Activated naive CD4-positive, alpha-beta T cell treated with anti-CD3 and anti-CD28 coated beads, Interleukin-2, amount 50 U/mL, for 72 hours (primary cell): ENCODE measurements at regions not wholly inside any gene's neighbourhood (a gene's known extent, or its start where the extent isn't known, plus 50 kb on each side); places are given as distances from the start of the nearest gene placed in this dataset.
"Not testable (repeated sequence)": the region's sequence is repeated elsewhere in the genome, so short reads cannot be mapped to it uniquely, and the experiment has no call there.

Source experiments
- ATAC-seq, 2 donors: fragments of 150-1000 bp; cut with Tn5 transposase; 2 replicates each; pipeline ENCODE4 v1.10.0; 2021; ENCODE audit warnings: mild to moderate bottlenecking in 2 of 2, moderate library complexity in 2 of 2
- DNase-seq, 2 donors: peaks; one replicate each; pipeline ENCODE4 v3.0.0; 2021 to 2022; ENCODE audit warnings: low spot score in 2 of 2
- H3K27ac Mint-ChIP-seq, 2 donors: one replicate each; pipeline ENCODE4 v1.8.0; 2022; ENCODE audit warnings: mild to moderate bottlenecking in 2 of 2, mixed read lengths in 2 of 2
- H3K36me3 Mint-ChIP-seq, 2 donors: one replicate each; pipeline ENCODE4 v1.8.0; 2022; ENCODE audit warnings: mixed read lengths in 2 of 2
- H3K9me3 Mint-ChIP-seq, 2 donors: one replicate each; pipeline ENCODE4 v1.8.0; 2022; ENCODE audit warnings: mixed read lengths in 2 of 2

DNA sequence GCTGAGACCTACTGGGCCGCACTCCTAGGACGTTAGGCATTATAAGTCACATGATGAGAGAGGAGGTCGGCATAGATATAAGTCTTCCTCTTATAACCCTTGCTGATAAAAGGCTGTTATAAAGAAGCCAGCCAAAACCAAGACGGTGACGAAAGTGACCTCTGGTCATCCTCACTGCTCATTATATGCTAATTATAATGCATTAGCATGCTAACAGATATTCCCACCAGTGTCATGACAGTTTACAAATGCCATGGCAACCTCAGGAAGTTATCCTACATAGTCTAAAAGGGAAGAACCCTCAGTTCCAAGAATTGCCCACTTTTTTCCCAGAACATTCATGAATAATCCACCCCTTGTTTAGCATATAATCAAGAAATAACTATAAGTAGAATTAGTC is 222.4 kb downstream of the TLE1 start:
- no peak overlapping the region for H3K27ac Mint-ChIP-seq
- H3K9me3 Mint-ChIP-seq: no peaks in the 10 kb centered on the region
- DNase-seq: no peak
- no peak for ATAC-seq
- peaks cover 0 to 7% of the 10 kb centered on the region in 2 donors for H3K36me3 Mint-ChIP-seq

DNA sequence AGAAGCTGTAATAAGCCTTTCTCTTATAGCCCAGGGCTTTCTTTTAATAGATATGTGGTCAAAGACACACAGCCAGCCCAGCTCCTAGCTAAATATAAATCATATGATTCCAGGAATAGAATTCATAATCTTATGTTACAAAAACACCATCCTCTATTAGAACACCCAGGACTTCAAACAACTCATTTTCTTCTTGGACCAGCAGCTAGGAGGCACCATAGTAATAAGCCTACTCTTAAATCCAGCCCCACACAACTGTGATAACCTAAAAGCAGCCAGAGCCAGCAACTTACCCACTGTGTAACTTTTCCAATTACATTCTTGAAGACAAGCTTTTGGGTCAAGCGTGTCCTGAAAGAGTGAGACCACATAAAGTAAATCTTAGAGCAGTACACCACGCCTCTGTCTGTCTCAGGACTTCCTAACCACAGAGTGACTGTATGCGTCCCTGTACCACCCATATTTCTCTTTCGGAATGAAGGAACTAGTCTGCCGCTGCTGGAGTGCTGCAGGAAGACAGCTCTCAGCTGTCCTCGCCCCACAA is 223.8 kb downstream of the TLE1 start:
- DNase-seq (no peak), ATAC-seq (no peak)
- Mint-ChIP-seq H3K36me3 (peaks cover 0 to 7% of the 10 kb centered on the region in 2 donors), H3K9me3 (no peaks in the 10 kb centered on the region), H3K27ac (no peak overlapping the region)

- DNase-seq: no peak
- H3K27ac Mint-ChIP-seq: peak overlapping the region in 1 of 2 donors; percentile 36
- no peak for ATAC-seq
- H3K9me3 Mint-ChIP-seq: peaks cover 0 to 9% of the 10 kb centered on the region in 2 donors
- no peaks in the 10 kb centered on the region for H3K36me3 Mint-ChIP-seq
These were observed 226.5 kb downstream of the TLE1 start for GRCh38 chr9:81462801-81463200.

DNA sequence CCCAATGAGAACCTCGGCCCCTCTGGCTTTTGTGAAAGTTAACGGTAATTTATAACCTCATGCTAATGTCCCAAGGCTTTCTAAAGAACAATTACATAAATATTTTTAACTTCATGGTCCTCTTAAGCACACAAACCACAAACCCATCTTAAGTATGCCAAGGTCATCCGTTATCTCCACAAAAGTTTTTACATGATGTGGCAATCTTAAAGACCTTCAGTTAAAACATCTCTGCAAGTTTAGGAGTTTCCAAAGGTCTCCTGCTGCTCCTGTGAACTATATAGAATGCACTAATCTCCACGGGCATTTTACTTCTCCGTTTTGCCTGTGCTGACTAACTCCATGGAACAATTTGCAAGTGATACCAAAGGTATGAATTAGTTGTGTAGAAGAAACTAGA is 228.2 kb downstream of the TLE1 start:
- H3K27ac Mint-ChIP-seq: no peak overlapping the region
- H3K36me3 Mint-ChIP-seq: no peaks in the 10 kb centered on the region
- no peak for ATAC-seq
- no peak for DNase-seq
- H3K9me3 Mint-ChIP-seq: peaks cover 0 to 9% of the 10 kb centered on the region in 2 donors

- H3K9me3 Mint-ChIP-seq: peaks cover 0 to 9% of the 10 kb centered on the region in 2 donors
These were observed 228.7 kb downstream of the TLE1 start for GRCh38 chr9:81460693-81461092.

GRCh38 chr9:81459591-81459990 is 229.8 kb downstream of the TLE1 start:
- Mint-ChIP-seq H3K36me3 (no peaks in the 10 kb centered on the region), H3K9me3 (peaks cover 0 to 9% of the 10 kb centered on the region in 2 donors), H3K27ac (peak overlapping the region in 1 of 2 donors; percentile 18)
- ATAC-seq (no peak), DNase-seq (no peak)

More at GRCh38 chr9:81460693-81461092, 228.7 kb downstream of the TLE1 start:
- H3K27ac Mint-ChIP-seq: no peak overlapping the region
- DNase-seq (no peak), ATAC-seq (no peak)
- H3K36me3 Mint-ChIP-seq: no peaks in the 10 kb centered on the region

DNA sequence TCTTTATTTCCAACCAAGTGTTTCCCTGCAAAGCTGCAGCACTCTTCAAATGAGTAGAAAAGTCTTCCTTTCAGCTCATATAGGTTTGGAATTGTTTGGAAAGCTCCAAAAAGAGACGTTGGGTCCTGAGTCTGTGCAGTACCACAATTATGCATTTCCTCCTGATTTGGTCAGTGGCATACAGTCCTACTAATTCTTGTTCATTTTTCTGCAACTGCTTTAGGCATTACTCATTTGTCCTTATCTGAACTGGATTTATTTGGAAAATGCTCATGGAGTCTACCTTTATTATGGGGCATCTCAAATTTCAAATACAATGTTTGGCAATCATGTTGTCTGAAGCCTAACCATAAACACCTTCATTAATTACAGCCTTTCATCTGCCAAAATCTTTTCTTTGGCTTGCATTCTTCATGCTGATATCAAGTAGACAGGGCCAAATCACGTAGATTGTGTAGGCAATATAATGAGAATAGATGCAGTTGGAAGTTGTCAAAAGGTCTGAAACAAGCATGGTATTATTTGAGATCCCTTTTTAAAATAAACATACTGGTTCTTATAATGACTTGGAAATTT is 232.8 kb downstream of the TLE1 start:
- DNase-seq (no peak), ATAC-seq (no peak)
- H3K9me3 Mint-ChIP-seq: peaks cover 0 to 14% of the 10 kb centered on the region in 2 donors
- H3K36me3 Mint-ChIP-seq: no peaks in the 10 kb centered on the region
- H3K27ac Mint-ChIP-seq: no peak overlapping the region

DNA sequence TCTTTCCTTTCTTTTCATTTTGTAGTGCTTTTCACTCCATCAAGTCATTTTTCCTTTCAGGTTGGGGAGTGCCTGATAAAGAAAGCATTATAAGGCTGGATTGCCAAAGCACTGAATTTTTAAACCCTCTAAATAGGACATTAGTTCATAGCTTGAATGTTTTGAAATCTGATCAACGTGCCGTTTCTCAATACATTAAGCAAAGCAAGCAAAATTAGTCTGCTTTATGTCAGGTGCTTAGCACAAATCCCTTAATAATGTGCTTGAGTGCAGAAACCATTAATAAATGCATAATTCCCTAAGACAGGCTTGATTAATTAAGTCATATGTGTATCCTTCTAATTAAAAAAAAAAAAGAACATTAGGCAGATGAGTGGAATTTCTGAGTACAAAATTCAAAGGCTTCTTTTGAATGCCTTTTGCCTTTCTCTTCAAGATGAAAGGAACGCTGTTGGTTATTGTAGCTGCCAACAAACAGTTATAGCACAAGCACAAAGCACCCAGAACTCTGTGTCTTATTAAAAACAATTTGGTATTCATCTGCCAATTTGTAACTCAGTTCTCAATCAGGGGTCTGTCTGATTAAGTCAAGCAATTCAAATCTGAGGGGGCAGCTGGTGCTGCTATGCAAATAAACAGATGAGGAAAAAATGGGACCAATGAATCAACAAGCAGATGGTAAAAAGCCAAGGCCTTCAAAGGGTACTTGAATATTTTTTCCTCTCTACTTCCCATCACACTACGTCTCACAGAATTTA is 233.7 kb downstream of the TLE1 start:
- no peak for DNase-seq
- Mint-ChIP-seq H3K27ac (no peak overlapping the region), H3K9me3 (peaks cover 3 to 20% of the 10 kb centered on the region in 2 donors), H3K36me3 (no peaks in the 10 kb centered on the region)
- ATAC-seq: no peak

DNA sequence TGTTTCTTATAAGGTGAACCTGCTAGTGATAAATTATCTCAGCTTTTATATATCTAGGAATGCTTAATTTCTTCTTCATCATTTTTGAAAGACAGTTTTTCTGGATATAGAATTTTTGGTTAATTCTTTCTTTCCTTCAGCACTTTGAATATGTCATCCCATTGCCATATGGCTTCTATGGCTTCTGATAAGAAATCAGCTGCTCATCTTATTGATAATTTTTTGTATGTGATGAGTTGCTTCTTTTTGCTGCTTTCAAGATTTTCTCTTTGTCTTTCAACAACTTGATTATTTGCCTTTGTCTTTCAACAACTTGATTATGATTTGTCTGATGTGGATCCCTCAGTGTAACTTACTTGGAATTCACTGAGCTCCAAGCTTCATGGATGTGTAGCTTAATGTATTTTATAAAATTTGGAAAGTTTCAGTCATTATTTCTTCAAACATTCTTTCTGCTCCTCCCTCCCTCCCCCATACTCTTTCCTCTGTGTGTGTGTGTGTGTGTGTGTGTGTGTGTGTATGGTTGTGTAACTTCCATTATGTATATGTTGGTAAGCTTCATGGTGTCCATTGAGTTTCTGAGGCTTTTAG is 243.9 kb downstream of the TLE1 start:
- H3K9me3 Mint-ChIP-seq: peaks cover 37 to 46% of the 10 kb centered on the region in 2 donors
- DNase-seq: no peak
- no peak overlapping the region for H3K27ac Mint-ChIP-seq
- peaks cover 7 to 12% of the 10 kb centered on the region in 2 donors for H3K36me3 Mint-ChIP-seq
- ATAC-seq: no peak

GRCh38 chr9:81431641-81432040 is 257.7 kb downstream of the TLE1 start:
- Mint-ChIP-seq H3K36me3 (peaks cover 0 to 6% of the 10 kb centered on the region in 2 donors), H3K9me3 (peaks cover 15 to 20% of the 10 kb centered on the region in 2 donors), H3K27ac (no peak overlapping the region)
- DNase-seq (no peak), ATAC-seq (no peak)

- DNase-seq: no peak
- no peak overlapping the region for H3K27ac Mint-ChIP-seq
These were observed 258.6 kb downstream of the TLE1 start for GRCh38 chr9:81430727-81431126.

GRCh38 chr9:81427870-81428269 is 261.5 kb downstream of the TLE1 start:
- DNase-seq (no peak), ATAC-seq (no peak)
- peaks cover 0 to 6% of the 10 kb centered on the region in 2 donors for H3K36me3 Mint-ChIP-seq
- peaks cover 23 to 29% of the 10 kb centered on the region in 2 donors for H3K9me3 Mint-ChIP-seq
- H3K27ac Mint-ChIP-seq: peak overlapping the region in 1 of 2 donors; percentile 53

More at GRCh38 chr9:81430727-81431126, 258.6 kb downstream of the TLE1 start:
- H3K36me3 Mint-ChIP-seq: peaks cover 0 to 6% of the 10 kb centered on the region in 2 donors
- ATAC-seq: no peak
- peaks cover 19 to 25% of the 10 kb centered on the region in 2 donors for H3K9me3 Mint-ChIP-seq

DNA sequence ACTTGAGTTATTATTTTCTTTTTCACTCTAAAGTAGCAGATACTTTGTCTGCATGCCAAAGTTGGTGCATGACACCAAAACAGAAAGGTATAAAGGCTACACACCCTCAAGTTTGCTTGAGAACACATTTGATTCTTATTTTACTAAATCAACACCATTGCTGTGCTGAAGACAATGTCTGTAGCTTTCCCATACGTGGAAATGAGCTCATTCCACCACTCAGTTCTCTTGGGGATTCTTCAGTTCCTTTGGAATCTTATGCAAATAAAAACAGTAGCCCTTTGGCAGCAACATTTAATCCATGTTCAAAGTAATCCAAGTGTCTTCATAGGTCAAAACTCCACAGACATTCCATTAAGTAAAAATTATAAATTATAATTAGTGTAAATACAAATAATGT is 264.9 kb downstream of the TLE1 start:
- Mint-ChIP-seq H3K27ac (no peak overlapping the region), H3K9me3 (peaks cover 13 to 24% of the 10 kb centered on the region in 2 donors), H3K36me3 (peaks cover 0 to 6% of the 10 kb centered on the region in 2 donors)
- ATAC-seq (no peak), DNase-seq (no peak)

DNA sequence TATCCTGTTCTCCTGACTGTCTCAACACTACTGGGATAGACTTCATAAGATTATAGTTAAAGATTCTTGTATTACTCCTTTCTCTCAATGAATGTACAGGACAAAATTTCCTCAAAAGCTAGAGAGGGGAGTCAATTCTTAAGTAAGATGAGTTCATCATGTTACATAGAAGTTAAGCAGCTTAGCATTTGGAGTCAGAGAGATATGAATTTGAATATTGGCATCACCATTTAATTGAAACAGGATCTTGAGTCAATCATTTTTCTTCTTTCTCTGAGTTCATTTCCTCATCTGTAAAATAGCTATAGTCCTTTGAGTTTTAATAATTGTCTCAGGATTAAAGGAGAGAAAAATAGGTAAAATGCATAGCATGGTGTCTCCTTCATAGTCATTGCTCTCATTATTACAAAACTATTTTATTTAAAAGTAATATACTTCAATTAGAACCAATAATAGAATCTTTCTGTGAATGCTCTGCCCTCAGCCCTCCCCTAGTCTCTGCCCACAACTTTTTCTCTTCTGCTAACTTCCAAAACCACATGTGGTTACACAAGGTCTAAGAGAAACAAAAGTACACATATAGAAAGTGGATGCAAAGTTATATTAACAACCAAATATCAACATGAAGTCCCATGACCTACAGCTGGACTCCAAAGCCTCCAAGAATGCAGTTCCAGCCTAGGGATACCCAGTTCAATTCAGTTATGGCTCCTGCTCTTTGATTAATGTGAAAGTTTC is 265.6 kb downstream of the TLE1 start:
- Mint-ChIP-seq H3K36me3 (peaks cover 0 to 6% of the 10 kb centered on the region in 2 donors), H3K27ac (no peak overlapping the region), H3K9me3 (peaks cover 13 to 24% of the 10 kb centered on the region in 2 donors)
- no peak for DNase-seq
- no peak for ATAC-seq

DNA sequence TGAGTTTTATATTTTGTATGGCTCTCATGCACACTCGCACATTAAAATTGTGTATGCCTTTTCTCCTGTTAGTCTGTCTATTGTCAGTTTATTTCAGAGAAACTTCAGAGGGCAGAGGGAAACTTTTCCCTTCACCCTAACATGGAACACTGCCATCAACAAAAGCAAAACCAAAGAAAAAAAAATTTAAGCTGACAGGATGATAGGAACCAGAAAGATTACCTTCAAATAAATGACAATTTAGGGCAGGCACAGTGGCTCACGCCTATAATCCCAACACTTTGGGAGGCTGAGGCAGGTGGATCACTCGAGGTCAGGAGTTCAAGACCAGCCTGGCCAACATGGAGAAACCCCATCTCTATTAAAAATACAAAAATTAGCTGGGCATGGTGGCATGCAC is 268.3 kb downstream of the TLE1 start:
- H3K9me3 Mint-ChIP-seq: peaks cover 8 to 14% of the 10 kb centered on the region in 2 donors
- not testable (repeated sequence) for H3K36me3 Mint-ChIP-seq, H3K27ac Mint-ChIP-seq, DNase-seq, ATAC-seq

GRCh38 chr9:81420024-81420423 is 269.3 kb downstream of the TLE1 start:
- no peak for ATAC-seq
- Mint-ChIP-seq H3K27ac (no peak overlapping the region), H3K9me3 (peaks cover 0 to 6% of the 10 kb centered on the region in 2 donors), H3K36me3 (peaks cover 0 to 5% of the 10 kb centered on the region in 2 donors)
- DNase-seq: no peak
